SW 1271 (cell line): ENCODE measurements at regions not wholly inside any gene's neighbourhood (a gene's known extent, or its start where the extent isn't known, plus 50 kb on each side); places are given as distances from the start of the nearest gene placed in this dataset.
"Not testable (repeated sequence)": the region's sequence is repeated elsewhere in the genome, so short reads cannot be mapped to it uniquely, and the experiment has no call there.

Experiments
- DNase-seq, 2 experiments: peaks; one replicate each; lab custom pipeline; 2025; lab: John Stamatoyannopoulos, UW

- DNase-seq: not testable (repeated sequence)
Observed at GRCh38 chr15:84094720-84095119, 140.9 kb upstream of the GOLGA6L4 start.

DNA sequence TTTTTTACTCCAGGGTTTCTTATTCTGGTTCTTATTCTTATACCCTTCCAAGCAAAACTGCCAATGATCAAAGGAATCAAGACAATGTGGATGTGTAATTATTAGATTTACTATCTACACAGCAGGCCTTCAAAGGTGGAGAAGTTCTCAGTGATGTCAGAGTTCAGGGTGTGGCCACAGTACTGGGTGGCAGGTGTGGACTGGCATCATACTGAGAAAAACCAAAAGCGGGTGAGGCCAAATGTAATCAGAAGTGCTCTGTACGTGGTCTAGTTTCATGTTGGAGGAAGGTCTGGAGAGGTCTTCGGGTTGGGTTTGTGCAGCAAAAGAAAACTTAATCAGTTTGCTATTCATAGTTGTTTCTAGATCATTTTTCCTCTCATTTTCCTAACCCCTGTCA, 138.5 kb upstream of the GOLGA6L4 start:
- DNase-seq: not testable (repeated sequence)

DNA sequence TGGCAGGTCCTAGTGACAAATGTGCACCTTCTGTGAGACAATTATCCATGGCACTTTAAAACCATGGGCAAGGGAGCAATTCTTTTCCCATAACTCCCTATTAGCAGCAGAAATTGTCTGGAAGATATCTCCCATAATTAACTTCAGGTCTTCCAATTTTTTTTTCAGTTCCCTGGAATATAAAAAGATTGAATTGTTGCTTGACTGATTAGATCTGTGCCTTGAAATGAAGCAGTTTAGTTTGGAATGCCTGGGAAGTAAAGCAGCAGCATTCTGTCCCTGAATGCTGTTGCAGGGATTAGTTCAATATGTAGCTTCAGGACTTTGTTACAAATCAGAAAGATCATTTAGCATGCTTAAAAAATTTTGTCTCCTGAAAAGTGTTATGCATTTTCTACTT, 137.0 kb upstream of the GOLGA6L4 start:
- no peak for DNase-seq

DNA sequence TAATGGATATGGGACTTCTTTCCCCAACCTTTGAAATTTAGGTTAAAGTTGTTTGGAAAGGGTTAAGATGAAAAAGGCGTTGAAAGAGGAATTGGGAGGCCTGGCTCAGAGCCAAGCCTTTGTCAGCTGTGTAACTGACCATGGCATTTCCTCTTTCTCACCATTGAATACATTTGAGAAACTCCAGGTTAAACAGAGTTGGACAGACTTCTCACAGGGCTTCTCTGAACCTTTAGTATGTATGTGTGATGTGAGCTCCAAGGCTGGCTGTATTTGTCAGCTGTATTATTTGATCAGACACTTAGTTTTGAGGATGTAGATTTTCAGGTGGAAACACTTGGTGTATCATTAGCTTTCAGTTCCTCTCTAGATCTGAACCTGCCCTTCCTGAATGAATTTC, 136.4 kb upstream of the GOLGA6L4 start:
- DNase-seq: no peak

GRCh38 chr15:84103345-84103744, 132.2 kb upstream of the GOLGA6L4 start:
- no peak for DNase-seq

DNA sequence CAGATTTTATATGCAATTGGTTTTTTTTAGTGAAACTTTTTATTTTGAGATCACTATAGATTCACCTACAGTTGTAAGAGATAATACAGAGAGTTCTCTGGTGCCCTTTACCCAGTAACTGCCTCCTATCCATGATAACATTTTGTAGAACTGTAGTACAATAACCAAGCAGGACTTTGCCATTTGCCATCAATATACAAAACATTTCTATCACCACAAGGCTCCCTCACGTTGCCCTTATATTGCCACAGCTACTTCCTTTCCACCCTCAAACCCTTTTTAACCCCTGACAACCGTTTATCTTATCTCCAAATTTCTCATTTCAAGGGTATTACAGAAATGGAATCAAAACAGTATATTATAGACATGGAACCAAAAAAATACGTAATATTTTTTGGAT, 130.7 kb upstream of the GOLGA6L4 start:
- DNase-seq: no peak

DNA sequence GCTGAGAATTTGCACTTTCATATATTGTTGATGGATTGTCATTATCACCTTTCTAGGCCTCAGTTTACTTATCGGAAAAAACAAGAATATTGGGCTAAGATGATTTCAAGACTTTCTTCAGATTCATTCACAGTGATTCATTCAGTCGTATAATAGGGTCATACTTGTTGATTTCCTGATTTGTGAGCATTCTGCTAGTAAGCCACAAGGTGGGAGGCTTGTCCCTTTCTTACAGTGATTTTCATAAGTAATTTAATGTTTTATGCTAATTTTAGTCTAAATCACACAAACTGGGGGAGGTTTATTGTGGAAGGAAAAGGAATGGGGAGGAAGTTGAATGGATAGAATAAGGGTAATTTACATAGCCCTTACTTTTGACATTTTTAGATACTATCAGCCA, 126.8 kb upstream of the GOLGA6L4 start:
- DNase-seq: peak in 1 of 2 experiments; percentile 24

DNA sequence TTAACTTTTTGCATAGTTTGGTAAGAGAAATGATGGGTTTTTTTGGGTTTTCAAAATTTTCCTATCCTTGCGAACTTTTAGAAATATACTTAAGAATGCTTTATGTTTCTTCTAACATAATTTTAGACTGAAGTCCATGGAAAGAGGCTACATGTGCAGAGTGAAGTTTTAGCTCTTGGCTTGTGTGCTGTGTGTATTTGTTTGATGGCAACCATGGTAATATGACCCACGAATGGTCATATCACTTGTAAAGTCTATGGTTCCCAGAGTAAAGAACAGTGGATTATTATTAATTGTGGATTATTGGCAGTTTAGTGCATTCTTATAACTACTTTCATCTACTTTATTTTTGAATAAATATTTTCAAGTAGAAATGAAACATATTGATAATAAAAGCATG, 124.0 kb upstream of the GOLGA6L4 start:
- no peak for DNase-seq

- no peak for DNase-seq
Observed at GRCh38 chr15:84112025-84112424, 123.5 kb upstream of the GOLGA6L4 start.

DNA sequence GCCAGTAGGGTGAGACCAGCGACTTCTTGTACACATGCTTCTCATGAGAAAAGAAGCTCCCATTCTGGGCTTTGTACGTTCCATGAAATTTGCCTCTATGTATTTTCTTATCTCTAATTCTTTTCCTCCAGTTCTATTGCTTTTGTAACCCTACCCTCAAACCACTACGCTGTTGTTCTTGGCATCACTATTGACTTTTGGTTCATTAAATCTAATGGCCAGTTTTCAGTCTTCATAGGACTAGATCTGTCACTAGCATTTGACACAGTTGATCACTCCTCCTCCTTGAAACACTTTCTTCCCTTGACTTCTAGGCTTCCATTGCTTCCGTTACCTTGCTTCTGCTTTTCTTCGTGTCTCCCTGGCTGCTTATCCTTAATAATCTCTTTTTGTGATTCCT, 121.7 kb upstream of the GOLGA6L4 start:
- no peak for DNase-seq

- not testable (repeated sequence) for DNase-seq
Observed at GRCh38 chr15:84114680-84115079, 120.9 kb upstream of the GOLGA6L4 start.

DNA sequence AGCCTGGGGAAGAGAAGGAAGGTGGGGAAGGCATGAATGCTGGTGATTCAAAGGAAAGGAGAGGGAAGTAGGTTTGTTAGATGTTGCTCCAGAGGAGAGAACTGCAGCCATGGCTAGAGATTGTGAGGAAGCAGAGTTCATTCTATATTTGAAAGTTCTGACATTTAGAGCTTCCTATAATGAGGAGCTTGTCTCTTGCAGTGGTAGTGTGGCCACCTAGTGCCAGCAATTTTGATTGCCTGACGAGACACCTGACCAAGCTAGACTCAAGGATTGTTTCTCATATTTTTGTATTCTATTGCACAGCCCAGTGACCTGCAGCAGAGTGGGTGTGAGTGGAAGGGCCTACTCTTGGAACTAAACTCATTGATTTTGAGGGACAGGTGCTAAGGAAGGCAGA, 116.2 kb upstream of the GOLGA6L4 start:
- not testable (repeated sequence) for DNase-seq

GRCh38 chr15:84120903-84121302, 114.7 kb upstream of the GOLGA6L4 start:
- not testable (repeated sequence) for DNase-seq

DNA sequence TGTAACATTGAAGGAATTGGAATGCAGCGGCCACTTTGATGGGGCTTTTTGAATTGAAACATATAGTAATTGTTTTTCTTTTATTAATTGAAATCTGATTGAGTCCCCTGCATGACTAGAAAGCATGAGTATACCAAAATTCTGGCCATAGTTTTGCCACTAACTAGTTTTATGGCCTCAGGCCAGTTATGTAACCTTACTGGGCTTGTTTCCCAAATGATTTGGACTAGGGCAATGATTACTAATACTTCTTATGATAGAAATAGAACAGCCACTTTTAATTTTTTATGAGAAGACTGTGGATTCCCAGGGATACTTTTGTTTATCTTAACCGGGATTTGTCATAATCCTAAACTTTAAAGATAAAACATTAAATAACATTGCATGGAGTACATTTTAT, 106.9 kb upstream of the GOLGA6L4 start:
- DNase-seq: not testable (repeated sequence)

- DNase-seq: not testable (repeated sequence)
Observed at GRCh38 chr15:84130098-84130831, 105.3 kb upstream of the GOLGA6L4 start.

DNA sequence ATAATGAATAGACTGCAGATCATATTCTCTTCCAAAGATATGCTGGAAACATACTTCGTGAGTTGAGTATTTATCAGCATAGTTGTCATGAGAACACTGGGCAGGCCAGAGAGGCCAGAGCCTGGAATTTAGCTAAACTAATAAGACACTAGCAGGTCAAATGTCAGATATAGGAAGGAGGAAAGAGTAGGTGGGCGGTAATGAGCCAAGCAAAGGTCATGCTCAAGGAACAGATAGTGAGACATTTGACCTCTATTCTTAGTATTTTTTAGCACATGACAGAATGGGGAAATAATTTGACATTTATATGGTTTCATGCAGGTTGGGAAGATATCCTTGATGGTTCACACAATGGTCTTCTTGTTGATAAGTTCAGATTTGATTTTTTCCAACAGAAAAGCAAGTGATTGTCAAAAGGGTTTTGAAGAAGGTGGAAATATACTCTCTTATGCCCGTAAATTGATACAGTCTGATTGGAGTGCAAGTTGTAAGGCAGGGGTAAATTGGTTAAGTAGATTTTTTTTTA, 99.6 kb upstream of the GOLGA6L4 start:
- DNase-seq: not testable (repeated sequence)

GRCh38 chr15:84142888-84143337, 92.7 kb upstream of the GOLGA6L4 start:
- DNase-seq: peak; percentile 61 to 81

- no peak for DNase-seq
Observed at GRCh38 chr15:84143753-84144314, 91.7 kb upstream of the GOLGA6L4 start.

GRCh38 chr15:84144946-84145345, 90.6 kb upstream of the GOLGA6L4 start:
- not testable (repeated sequence) for DNase-seq

DNA sequence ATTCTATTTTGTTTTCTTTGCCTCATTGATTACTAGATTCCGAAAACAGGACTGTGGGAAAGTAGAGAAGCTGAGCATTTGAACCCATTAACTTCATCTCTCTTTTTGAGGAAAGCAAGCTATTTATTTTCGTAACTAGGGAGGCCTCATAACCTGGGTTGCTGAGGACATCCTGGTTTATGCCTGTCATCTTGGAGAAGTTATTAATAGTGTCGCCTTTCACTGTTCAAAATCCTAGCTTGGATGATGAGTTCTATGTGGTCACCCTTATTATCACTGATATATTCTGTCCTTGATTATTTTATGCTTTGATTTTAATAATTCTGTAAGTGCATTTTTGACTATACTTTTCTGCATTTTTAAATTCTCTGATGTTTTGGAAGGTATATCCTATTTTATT, 89.3 kb upstream of the GOLGA6L4 start:
- not testable (repeated sequence) for DNase-seq

GRCh38 chr15:84147307-84147706, 88.3 kb upstream of the GOLGA6L4 start:
- not testable (repeated sequence) for DNase-seq

- no peak for DNase-seq
Observed at GRCh38 chr15:84151205-84151931, 84.2 kb upstream of the GOLGA6L4 start.
